ENCODE measurements at regions not wholly inside any gene's neighbourhood (a gene's known extent, or its start where the extent isn't known, plus 50 kb on each side); places are given as distances from the start of the nearest gene placed in this dataset.

DNA sequence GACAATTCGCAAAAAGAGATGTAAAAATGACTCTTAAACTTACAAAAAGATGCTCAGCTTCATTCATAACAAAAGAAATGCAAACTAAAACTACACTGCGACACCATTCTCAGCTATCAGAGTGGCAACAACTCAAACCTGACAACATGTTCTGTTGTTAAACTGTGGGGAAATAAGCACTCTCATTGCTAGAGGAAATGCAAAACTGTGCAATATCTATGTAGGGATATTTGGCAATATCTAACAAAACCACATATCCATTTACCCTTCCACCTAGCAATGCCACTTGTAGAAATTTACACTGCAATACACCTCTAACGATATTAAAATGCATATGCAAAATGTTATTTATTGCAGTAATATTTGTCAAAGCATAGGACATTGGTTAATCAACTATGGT lies 78.3 kb upstream of the EGFL6 start:
- Histone ChIP-seq H3K4me2 (ENCODE audit: low read length) (no peak overlapping the region), H3K27ac (ENCODE audit: low read depth, low read length) (no peak overlapping the region), H3K36me3 (ENCODE audit: control insufficient read depth, low read length) (no peaks in the 10 kb centered on the region), H3K9me3 (ENCODE audit: control insufficient read depth, insufficient read depth, low read length) (no peaks in the 10 kb centered on the region), H3K4me1 (ENCODE audit: control insufficient read depth, low read length) (peaks cover 25% of the 10 kb centered on the region), H3F3A (ENCODE audit: control insufficient read depth, insufficient read depth) (0 out of 2 replicates have a peak, but pooled peaks cover 3% of the 10 kb centered on the region), H3K9me2 (replicated peaks; ENCODE audit: control insufficient read depth, low read length) (no peaks in the 10 kb centered on the region), H3K79me2 (ENCODE audit: control insufficient read depth, low read length) (no peaks in the 10 kb centered on the region), H3K4me3 (ENCODE audit: low read length) (no peak overlapping the region), H4K20me1 (ENCODE audit: control insufficient read depth, insufficient read depth, low read depth, low read length) (no peaks in the 10 kb centered on the region), H3K27me3 (ENCODE audit: control insufficient read depth, low read length) (no peaks in the 10 kb centered on the region)
- TF ChIP-seq, protein P1, sequence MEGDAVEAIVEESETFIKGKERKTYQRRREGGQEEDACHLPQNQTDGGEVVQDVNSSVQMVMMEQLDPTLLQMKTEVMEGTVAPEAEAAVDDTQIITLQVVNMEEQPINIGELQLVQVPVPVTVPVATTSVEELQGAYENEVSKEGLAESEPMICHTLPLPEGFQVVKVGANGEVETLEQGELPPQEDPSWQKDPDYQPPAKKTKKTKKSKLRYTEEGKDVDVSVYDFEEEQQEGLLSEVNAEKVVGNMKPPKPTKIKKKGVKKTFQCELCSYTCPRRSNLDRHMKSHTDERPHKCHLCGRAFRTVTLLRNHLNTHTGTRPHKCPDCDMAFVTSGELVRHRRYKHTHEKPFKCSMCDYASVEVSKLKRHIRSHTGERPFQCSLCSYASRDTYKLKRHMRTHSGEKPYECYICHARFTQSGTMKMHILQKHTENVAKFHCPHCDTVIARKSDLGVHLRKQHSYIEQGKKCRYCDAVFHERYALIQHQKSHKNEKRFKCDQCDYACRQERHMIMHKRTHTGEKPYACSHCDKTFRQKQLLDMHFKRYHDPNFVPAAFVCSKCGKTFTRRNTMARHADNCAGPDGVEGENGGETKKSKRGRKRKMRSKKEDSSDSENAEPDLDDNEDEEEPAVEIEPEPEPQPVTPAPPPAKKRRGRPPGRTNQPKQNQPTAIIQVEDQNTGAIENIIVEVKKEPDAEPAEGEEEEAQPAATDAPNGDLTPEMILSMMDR (IDR thresholded peaks at IDR 0.05; ENCODE audit: low read depth, low read length, poor library complexity, severe bottlenecking) = no peak
- no peak for TF ChIP-seq EZH2phosphoT487 (IDR thresholded peaks at IDR 0.05; ENCODE audit: borderline replicate concordance, low read length)

DNA sequence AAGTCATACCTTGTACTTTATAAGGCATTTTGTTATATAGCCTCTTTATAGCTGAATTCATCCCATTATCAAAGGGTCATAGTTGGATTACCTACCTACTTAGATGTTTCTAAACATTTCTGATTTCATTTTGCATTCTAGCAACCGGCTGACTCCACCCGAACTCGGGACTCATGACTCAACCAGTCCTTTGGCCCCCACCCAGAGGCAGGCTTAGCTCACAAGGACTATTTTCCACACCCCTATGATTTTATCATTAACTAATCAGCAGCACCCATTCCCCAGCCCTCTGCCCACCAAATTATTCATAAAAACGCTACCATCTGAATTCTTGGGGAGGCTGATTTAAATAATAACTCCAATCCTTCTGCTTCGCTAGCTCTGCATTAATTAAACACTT lies 79.9 kb upstream of the EGFL6 start:
- H3K36me3 ChIP-seq (ENCODE audit: control insufficient read depth, low read length) = no peaks in the 10 kb centered on the region
- H3K4me3 ChIP-seq (ENCODE audit: low read length) = no peak overlapping the region
- no peaks in the 10 kb centered on the region for H3K79me2 ChIP-seq (ENCODE audit: control insufficient read depth, low read length)
- no peaks in the 10 kb centered on the region for H3K27me3 ChIP-seq (ENCODE audit: control insufficient read depth, low read length)
- TF ChIP-seq EZH2phosphoT487 (IDR thresholded peaks at IDR 0.05; ENCODE audit: borderline replicate concordance, low read length) = no peak
- TF ChIP-seq, protein P1 (IDR thresholded peaks at IDR 0.05; ENCODE audit: low read depth, low read length, poor library complexity, severe bottlenecking) = no peak
- H3K27ac ChIP-seq (ENCODE audit: low read depth, low read length) = no peak overlapping the region
- no peaks in the 10 kb centered on the region for H3K9me2 ChIP-seq (replicated peaks; ENCODE audit: control insufficient read depth, low read length)
- no peaks in the 10 kb centered on the region for H3K9me3 ChIP-seq (ENCODE audit: control insufficient read depth, insufficient read depth, low read length)
- H3F3A ChIP-seq (ENCODE audit: control insufficient read depth, insufficient read depth) = 0 out of 2 replicates have a peak, but pooled peaks cover 3% of the 10 kb centered on the region
- H4K20me1 ChIP-seq (ENCODE audit: control insufficient read depth, insufficient read depth, low read depth, low read length) = no peaks in the 10 kb centered on the region
- H3K4me2 ChIP-seq (ENCODE audit: low read length) = no peak overlapping the region
- H3K4me1 ChIP-seq (ENCODE audit: control insufficient read depth, low read length) = peaks cover 35% of the 10 kb centered on the region

DNA sequence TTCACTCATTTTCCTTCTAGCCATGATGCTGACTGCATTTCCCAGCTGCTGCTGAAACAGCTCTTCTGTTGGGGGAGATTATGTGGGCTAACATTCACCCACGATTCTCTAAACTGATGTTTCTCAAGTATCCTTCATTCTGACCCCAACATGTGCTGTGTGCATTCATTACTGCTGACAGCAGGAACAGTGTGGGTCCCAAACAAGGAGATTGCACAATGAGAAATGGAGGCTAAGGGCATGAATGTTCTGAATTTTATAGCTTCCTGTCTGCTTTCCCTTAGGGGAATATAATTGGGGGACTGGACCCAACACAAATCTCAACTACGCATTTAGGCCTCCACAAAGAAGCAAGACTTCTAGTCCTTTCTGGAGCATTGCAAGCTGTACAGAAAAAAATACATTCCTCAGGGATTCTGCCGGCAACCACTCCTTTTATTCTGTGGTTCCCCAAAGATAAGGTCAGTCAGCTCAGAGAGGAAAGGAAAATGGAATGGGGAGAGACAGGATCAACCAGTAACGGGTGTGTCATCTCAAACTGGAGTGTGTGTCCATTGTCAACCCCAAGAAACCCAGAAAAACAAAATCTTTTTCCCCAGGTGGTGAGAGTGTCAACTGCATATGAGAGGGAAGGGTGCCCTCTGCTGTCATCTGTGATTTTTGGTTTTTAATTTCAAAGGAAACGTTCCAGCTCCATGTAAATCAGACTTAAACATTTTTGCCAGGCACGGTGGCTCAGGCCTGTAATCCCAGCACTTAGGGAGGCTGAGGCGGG lies 81.5 kb upstream of the EGFL6 start:
- Histone ChIP-seq H3K9me2 (replicated peaks; ENCODE audit: control insufficient read depth, low read length) (no peaks in the 10 kb centered on the region), H3K4me3 (ENCODE audit: low read length) (peak overlapping the region; percentile 57), H3K27me3 (ENCODE audit: control insufficient read depth, low read length) (no peaks in the 10 kb centered on the region), H3K9me3 (ENCODE audit: control insufficient read depth, insufficient read depth, low read length) (no peaks in the 10 kb centered on the region), H4K20me1 (ENCODE audit: control insufficient read depth, insufficient read depth, low read depth, low read length) (no peaks in the 10 kb centered on the region), H3K4me1 (ENCODE audit: control insufficient read depth, low read length) (peaks cover 35% of the 10 kb centered on the region), H3F3A (ENCODE audit: control insufficient read depth, insufficient read depth) (0 out of 2 replicates have a peak, but pooled peaks cover 3% of the 10 kb centered on the region), H3K36me3 (ENCODE audit: control insufficient read depth, low read length) (no peaks in the 10 kb centered on the region), H3K79me2 (ENCODE audit: control insufficient read depth, low read length) (no peaks in the 10 kb centered on the region), H3K4me2 (ENCODE audit: low read length) (peak overlapping the region; percentile 76), H3K27ac (ENCODE audit: low read depth, low read length) (peak overlapping the region; percentile 94)
- TF ChIP-seq, protein P1 (IDR thresholded peaks at IDR 0.05; ENCODE audit: low read depth, low read length, poor library complexity, severe bottlenecking) = peak; percentile 46
- TF ChIP-seq EZH2phosphoT487 (IDR thresholded peaks at IDR 0.05; ENCODE audit: borderline replicate concordance, low read length) = no peak
